Psoas muscle (tissue), 7 donors: ENCODE measurements at regions not wholly inside any gene's neighbourhood (a gene's known extent, or its start where the extent isn't known, plus 50 kb on each side); places are given as distances from the start of the nearest gene placed in this dataset.

Source experiments
- ATAC-seq, 4 donors: fragments of 200-7000 bp; cut with Tn5 transposase; one replicate each; pipeline ENCODE4 v1.9.1; 2020; ENCODE audit warnings: moderate library complexity in 3 of 4, mild to moderate bottlenecking in 2 of 4
- DNase-seq, 2 donors: peaks; one replicate each; pipeline ENCODE4 v3.0.0-alpha.2; 2020
- H3K27ac ChIP-seq: fragments of 200-600 bp; one replicate; pipeline ENCODE4 v1.8.0; 2022
- H3K27me3 ChIP-seq, 3 donors: fragments of 200-600 bp in 1 of 3; one replicate each; pipeline versions ENCODE4 v1.6.1 to v1.8.0; 2013 to 2022; ENCODE audit warnings: low read length in 2 of 3, mild to moderate bottlenecking in 2 of 3, moderate library complexity in 1 of 3; ENCODE audit not compliant: insufficient read depth in 3 of 3
- H3K36me3 ChIP-seq, 2 donors: fragments of 200-600 bp in 1 of 2; one replicate each; pipeline versions ENCODE4 v1.6.1 to v1.8.0; 2013 to 2022; ENCODE audit warnings: low read depth in 1 of 2, mild to moderate bottlenecking in 1 of 2, moderate library complexity in 1 of 2; ENCODE audit not compliant: insufficient read depth in 1 of 2
- H3K4me1 ChIP-seq: fragments of 200-600 bp; one replicate; pipeline ENCODE4 v1.8.0; 2022
- H3K4me3 ChIP-seq: fragments of 200-600 bp; one replicate; pipeline ENCODE4 v1.8.0; 2022; ENCODE audit warnings: mild to moderate bottlenecking
- H3K9me3 ChIP-seq: fragments of 200-600 bp; one replicate; pipeline ENCODE4 v1.8.0; 2022
- CTCF ChIP-seq: fragments of 200-600 bp; IDR thresholded peaks from one replicate; pipeline ENCODE4 v1.8.0; 2022; ENCODE audit warnings: antibody characterized with exemption
- WGBS, 3 donors: extraction: QIAGEN DNeasy Blood & Tissue Kit; methylation state at CpG; one replicate each; pipeline versions ENCODE4 v1.1.6 to v1.1.7; 2013; 5-methylcytosine and 5-hydroxymethylcytosine counted together
- intact Hi-C, 2 donors: fragments of 100-400 bp; cut with DNase I; formaldehyde crosslinking; loops; one replicate each; pipeline versions ENCODE4 v1.11.0 to v1.14.2; 2022
- donor health status: healthy with polysubstance abuse.
- donor health status: DM: no; HTN: no; CAD: no; lungs with moderate emphysema.
- donor health status: Bipolar disorder and iron deficiency.
- donor health status: healthy.
- donor health status: DM: yes; HTN: yes; CAD: no.
- donor health status: DM: no; HTN: no; CAD: no.
- donor health status: DM: yes; HTN: yes; CAD: no.

DNA sequence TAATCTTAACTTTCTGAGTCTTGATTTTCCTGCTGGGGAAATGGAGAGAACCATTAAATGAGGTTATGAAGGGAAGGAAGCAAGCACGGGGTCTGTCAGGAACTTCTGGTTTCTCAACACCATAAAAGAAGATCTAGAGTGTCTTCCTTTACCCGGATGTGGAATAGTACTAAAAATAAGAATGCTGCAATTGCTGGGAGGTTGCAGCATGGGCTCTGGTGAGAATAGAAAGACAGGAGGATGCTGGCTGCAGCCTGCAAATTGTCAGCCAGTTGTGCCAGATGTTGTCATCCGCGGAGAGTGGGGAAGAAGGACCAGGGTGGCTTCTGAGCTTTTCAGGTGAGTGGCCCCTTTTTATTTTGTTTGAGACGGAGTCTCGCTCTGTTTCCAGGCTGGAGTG is 69.3 kb upstream of the STC2 start:
- no peak for ATAC-seq
- intact Hi-C loops, result no loop called here
- WGBS, 3 donors, result 56 to 67% (median 60%) methylated on average over 6 of the region's 6 CpGs

DNA sequence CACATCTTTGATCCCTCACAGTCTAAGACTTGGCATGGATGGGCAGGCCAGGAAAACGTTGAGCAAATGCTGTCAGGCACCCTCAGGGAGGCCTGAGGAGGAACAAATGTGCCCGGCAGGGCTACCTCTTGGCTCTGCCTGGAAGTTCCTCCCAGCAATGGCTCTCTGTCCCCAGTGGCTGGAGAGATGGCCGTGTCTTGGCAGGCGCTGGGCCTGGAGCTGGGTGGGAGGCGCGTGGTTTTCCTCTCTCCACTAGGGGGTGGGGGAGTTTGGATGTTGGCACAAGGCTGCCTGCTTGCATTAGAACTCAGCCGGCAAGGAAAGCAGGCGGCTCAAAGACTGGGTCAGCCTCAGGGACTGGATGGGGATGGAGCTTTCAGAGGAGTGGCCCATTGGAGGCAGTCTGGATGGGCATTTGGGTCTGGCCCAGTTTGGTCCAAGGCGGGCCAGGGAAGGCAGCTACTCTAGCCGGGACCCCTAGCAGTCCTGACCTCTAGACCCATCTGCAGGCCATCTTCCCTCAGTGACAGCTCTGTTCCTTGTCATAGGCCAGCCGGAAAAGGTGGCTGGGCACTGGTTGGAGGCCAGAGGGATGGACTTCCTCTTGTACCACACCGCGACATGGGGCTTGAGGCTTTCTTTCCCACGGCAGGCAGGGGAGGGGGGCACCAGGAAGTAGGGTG is 68.2 kb upstream of the STC2 start:
- H3K36me3 ChIP-seq, result no peaks in the 10 kb centered on the region
- H3K27me3 ChIP-seq, result no peaks in the 10 kb centered on the region
- 65 to 67% (median 66%) methylated on average over 13 to 14 of the region's 14 CpGs for WGBS, 3 donors
- ATAC-seq, result peak in 2 of 4 donors; percentile 21 to 27
- peaks cover 6% of the 10 kb centered on the region for H3K9me3 ChIP-seq
- peak in 1 of 2 donors; percentile 50 for DNase-seq
- no peak for TF ChIP-seq CTCF
- no peaks in the 10 kb centered on the region for H3K4me1 ChIP-seq
- no peak overlapping the region for H3K4me3 ChIP-seq
- intact Hi-C loops, result no loop called here
- H3K27ac ChIP-seq, result no peak overlapping the region

More for the DNA sequence above, 69.3 kb upstream of the STC2 start:
- DNase-seq, result no peak
- no peak overlapping the region for H3K27ac ChIP-seq
- no peak overlapping the region for H3K4me3 ChIP-seq
- no peaks in the 10 kb centered on the region for H3K9me3 ChIP-seq
- H3K27me3 ChIP-seq, result no peaks in the 10 kb centered on the region
- TF ChIP-seq CTCF, result no peak
- no peaks in the 10 kb centered on the region for H3K36me3 ChIP-seq
- H3K4me1 ChIP-seq, result no peaks in the 10 kb centered on the region

- ATAC-seq (no peak), DNase-seq (no peak)
- 56 to 74% (median 68%) methylated on average over 7 of the region's 7 CpGs for WGBS, 3 donors
- Histone ChIP-seq H3K9me3 (peaks cover 6% of the 10 kb centered on the region), H3K36me3 (no peaks in the 10 kb centered on the region), H3K27ac (no peak overlapping the region), H3K27me3 (no peaks in the 10 kb centered on the region), H3K4me1 (no peaks in the 10 kb centered on the region), H3K4me3 (no peak overlapping the region)
- intact Hi-C loops, result no loop called here
- TF ChIP-seq CTCF, result no peak
Observed at GRCh38 chr5:173395933-173396308, 67.7 kb upstream of the STC2 start.

DNA sequence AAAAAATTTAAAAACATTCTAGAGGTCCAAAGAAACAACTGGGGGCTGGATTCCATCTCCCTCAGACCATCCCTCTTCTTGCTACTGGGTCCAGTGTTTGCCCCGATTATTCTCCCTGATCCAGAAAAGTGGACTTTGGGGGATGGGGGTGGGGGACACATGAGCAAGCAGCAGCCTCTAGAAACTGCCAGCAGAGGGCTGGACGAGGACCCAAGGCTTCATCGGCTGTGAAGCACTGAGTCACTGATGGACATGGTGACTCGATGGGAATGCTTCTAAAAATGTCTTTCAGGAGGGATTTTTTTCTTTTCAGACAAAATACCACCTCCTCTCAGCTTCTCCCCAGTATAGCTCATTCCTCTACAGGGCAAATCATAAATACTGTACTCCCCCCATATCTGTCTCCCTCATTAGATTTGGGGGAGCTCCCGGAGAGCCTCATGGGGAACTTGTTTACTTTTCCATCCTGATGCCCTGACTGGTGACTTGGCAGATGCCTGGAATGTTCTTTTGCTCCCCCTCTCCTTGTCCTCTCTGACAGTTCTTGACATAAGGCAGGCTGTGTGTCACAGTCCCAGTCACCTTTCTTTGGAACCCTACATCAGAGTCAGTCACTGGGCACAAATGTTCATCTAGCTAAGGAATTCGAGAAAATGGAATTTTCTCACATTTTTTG is 67.2 kb upstream of the STC2 start:
- intact Hi-C loops, result no loop called here
- Histone ChIP-seq H3K4me3 (no peak overlapping the region), H3K27me3 (no peaks in the 10 kb centered on the region), H3K36me3 (no peaks in the 10 kb centered on the region), H3K4me1 (no peaks in the 10 kb centered on the region), H3K9me3 (peaks cover 6% of the 10 kb centered on the region), H3K27ac (no peak overlapping the region)
- TF ChIP-seq CTCF, result no peak
- DNase-seq, result no peak
- WGBS, 3 donors, result 46 to 66% (median 59%) methylated on average over 6 of the region's 6 CpGs
- no peak for ATAC-seq
